ENCODE measurements at regions not wholly inside any gene's neighbourhood (a gene's known extent, or its start where the extent isn't known, plus 50 kb on each side); places are given as distances from the start of the nearest gene placed in this dataset.

- TF ChIP-seq, protein P1, sequence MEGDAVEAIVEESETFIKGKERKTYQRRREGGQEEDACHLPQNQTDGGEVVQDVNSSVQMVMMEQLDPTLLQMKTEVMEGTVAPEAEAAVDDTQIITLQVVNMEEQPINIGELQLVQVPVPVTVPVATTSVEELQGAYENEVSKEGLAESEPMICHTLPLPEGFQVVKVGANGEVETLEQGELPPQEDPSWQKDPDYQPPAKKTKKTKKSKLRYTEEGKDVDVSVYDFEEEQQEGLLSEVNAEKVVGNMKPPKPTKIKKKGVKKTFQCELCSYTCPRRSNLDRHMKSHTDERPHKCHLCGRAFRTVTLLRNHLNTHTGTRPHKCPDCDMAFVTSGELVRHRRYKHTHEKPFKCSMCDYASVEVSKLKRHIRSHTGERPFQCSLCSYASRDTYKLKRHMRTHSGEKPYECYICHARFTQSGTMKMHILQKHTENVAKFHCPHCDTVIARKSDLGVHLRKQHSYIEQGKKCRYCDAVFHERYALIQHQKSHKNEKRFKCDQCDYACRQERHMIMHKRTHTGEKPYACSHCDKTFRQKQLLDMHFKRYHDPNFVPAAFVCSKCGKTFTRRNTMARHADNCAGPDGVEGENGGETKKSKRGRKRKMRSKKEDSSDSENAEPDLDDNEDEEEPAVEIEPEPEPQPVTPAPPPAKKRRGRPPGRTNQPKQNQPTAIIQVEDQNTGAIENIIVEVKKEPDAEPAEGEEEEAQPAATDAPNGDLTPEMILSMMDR (IDR thresholded peaks at IDR 0.05): no peak
- TF ChIP-seq POLR2A (IDR thresholded peaks at IDR 0.05): no peak
Measured at GRCh38 chrX:63453571-63453970, 102.4 kb upstream of the SPIN4 start.
